Lower lobe of right lung (tissue), 2 donors: ENCODE measurements at regions not wholly inside any gene's neighbourhood (a gene's known extent, or its start where the extent isn't known, plus 50 kb on each side); places are given as distances from the start of the nearest gene placed in this dataset.
"Not testable (repeated sequence)": the region's sequence is repeated elsewhere in the genome, so short reads cannot be mapped to it uniquely, and the experiment has no call there.

Experiments
- ATAC-seq, 2 donors: fragments of 200-7000 bp; cut with Tn5 transposase; one replicate each; pipeline ENCODE4 v1.9.1; 2020 to 2022; ENCODE audit warnings: mild to moderate bottlenecking in 2 of 2, moderate library complexity in 2 of 2
- DNase-seq: peaks from one replicate; pipeline ENCODE4 v3.0.0-alpha.2; 2020
- H3K27ac ChIP-seq: fragments of 200-600 bp; one replicate; pipeline ENCODE4 v1.8.0; 2022
- H3K27me3 ChIP-seq: fragments of 200-600 bp; one replicate; pipeline ENCODE4 v1.8.0; 2022; ENCODE audit warnings: low read depth
- H3K36me3 ChIP-seq: fragments of 200-600 bp; one replicate; pipeline ENCODE4 v1.8.0; 2022; ENCODE audit warnings: mild to moderate bottlenecking
- H3K4me1 ChIP-seq: fragments of 200-600 bp; one replicate; pipeline ENCODE4 v1.8.0; 2022
- H3K4me3 ChIP-seq: fragments of 200-600 bp; one replicate; pipeline ENCODE4 v1.8.0; 2022; ENCODE audit warnings: mild to moderate bottlenecking
- H3K9me3 ChIP-seq: fragments of 200-600 bp; one replicate; pipeline ENCODE4 v1.8.0; 2022
- intact Hi-C: fragments of 100-400 bp; cut with DNase I; formaldehyde crosslinking; loops from one replicate; pipeline ENCODE4 v1.11.0; 2022
- TF ChIP-seq, protein P1 (sequence below): fragments of 200-600 bp; IDR thresholded peaks from one replicate; pipeline ENCODE4 v1.8.0; 2022; ENCODE audit warnings: antibody characterized with exemption, mild to moderate bottlenecking
- donor health status: DM: no; HTN: yes; CAD: no; lungs with severe emphysema.

DNA sequence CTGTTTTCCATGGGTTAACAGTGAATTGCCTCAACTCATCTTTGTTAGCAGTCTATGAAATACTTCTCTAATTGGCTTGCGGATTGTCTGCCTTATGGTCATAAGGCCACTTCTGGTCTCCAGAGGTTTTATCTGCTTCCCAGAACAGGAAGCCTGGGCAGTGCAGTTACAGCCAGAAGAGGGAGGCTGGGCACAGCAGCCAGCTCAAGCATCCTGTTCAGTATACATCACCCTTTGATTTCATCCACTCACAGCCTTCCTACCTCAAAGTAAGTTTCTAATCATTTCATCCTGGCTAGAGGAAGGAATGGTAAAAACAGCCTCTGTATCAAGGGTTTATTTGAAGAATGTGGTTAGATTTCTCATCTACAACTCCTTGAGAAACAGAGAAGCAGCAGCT is 311.5 kb upstream of the DEPDC1 start:
- Histone ChIP-seq H3K27ac (no peak overlapping the region), H3K27me3 (no peaks in the 10 kb centered on the region), H3K9me3 (no peaks in the 10 kb centered on the region), H3K36me3 (no peaks in the 10 kb centered on the region), H3K4me3 (no peak overlapping the region), H3K4me1 (no peaks in the 10 kb centered on the region)
- intact Hi-C loops: no loop called here
- DNase-seq (no peak), ATAC-seq (no peak)
- TF ChIP-seq, protein P1, sequence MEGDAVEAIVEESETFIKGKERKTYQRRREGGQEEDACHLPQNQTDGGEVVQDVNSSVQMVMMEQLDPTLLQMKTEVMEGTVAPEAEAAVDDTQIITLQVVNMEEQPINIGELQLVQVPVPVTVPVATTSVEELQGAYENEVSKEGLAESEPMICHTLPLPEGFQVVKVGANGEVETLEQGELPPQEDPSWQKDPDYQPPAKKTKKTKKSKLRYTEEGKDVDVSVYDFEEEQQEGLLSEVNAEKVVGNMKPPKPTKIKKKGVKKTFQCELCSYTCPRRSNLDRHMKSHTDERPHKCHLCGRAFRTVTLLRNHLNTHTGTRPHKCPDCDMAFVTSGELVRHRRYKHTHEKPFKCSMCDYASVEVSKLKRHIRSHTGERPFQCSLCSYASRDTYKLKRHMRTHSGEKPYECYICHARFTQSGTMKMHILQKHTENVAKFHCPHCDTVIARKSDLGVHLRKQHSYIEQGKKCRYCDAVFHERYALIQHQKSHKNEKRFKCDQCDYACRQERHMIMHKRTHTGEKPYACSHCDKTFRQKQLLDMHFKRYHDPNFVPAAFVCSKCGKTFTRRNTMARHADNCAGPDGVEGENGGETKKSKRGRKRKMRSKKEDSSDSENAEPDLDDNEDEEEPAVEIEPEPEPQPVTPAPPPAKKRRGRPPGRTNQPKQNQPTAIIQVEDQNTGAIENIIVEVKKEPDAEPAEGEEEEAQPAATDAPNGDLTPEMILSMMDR: no peak

DNA sequence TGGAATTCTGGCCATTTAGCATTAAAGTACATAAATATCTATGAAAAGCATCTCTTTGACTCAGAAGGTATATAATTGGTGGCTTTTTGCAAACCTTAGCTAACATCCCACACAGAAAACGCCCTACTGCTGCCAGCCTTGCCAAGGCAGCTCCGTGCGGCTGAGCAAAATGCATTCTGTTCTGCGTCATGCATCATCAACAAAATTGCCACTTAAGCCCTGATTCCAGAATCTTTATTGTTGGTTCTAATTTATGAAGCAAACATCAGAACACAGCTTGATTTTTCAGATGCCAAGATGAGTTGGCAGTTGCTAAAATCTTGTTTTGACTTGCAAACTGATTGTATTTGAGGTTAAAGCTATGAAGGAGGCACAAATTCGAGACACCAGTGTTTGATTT is 314.9 kb upstream of the DEPDC1 start:
- DNase-seq: no peak
- no peak for ATAC-seq
- no peak overlapping the region for H3K27ac ChIP-seq
- H3K36me3 ChIP-seq: no peaks in the 10 kb centered on the region
- intact Hi-C loops: no loop called here
- no peaks in the 10 kb centered on the region for H3K9me3 ChIP-seq
- H3K4me3 ChIP-seq: no peak overlapping the region
- TF ChIP-seq, protein P1: no peak
- H3K4me1 ChIP-seq: no peaks in the 10 kb centered on the region
- H3K27me3 ChIP-seq: no peaks in the 10 kb centered on the region

DNA sequence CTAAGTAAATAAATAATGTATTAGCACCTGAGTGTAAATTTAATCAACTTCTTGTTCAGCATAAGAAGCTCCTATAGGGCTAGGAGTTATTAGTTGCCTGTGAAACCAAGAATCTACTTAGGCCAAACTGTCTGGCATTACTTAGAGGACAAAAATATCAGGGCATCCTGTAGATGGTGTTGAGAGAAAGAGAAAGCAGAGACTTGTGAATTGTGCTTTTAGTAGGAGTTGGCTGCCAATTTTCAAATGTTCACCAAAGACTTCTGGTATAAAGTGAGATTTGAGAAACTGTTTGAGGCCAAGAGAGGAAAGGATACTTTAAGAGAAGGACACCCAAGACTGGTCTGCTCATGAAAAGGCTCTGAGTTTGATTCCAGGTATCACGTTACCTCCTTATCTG is 315.5 kb upstream of the DEPDC1 start:
- DNase-seq: no peak
- ATAC-seq: no peak

DNA sequence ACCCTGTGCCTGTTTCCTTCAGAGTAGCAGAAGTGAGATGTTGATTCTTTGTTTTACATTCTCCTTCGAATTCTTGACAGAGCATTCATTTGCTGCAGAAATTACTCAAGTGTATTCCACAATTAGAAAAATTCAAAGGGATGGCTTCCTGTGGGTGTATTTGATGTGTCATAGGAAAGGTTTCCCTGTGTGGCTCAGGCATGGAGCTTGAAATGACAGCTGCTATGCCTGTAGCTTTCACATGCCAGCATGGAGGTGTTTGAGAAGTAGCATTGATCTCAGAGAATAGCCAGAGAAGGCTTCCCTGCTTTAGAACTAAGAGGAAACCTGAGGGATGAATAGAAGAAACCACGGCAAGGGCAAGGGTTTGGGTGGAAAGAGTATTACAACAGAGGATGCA is 317.2 kb upstream of the DEPDC1 start:
- DNase-seq (no peak), ATAC-seq (no peak)
- Histone ChIP-seq H3K36me3 (no peaks in the 10 kb centered on the region), H3K27ac (no peak overlapping the region), H3K9me3 (no peaks in the 10 kb centered on the region), H3K4me1 (no peaks in the 10 kb centered on the region), H3K4me3 (no peak overlapping the region), H3K27me3 (no peaks in the 10 kb centered on the region)
- intact Hi-C loops: no loop called here
- TF ChIP-seq, protein P1: no peak

More for the DNA sequence above, 315.5 kb upstream of the DEPDC1 start:
- no peak overlapping the region for H3K4me3 ChIP-seq
- H3K27me3 ChIP-seq: no peaks in the 10 kb centered on the region
- H3K36me3 ChIP-seq: no peaks in the 10 kb centered on the region
- no peaks in the 10 kb centered on the region for H3K9me3 ChIP-seq
- TF ChIP-seq, protein P1: no peak
- no peak overlapping the region for H3K27ac ChIP-seq
- intact Hi-C loops: no loop called here
- H3K4me1 ChIP-seq: no peaks in the 10 kb centered on the region

DNA sequence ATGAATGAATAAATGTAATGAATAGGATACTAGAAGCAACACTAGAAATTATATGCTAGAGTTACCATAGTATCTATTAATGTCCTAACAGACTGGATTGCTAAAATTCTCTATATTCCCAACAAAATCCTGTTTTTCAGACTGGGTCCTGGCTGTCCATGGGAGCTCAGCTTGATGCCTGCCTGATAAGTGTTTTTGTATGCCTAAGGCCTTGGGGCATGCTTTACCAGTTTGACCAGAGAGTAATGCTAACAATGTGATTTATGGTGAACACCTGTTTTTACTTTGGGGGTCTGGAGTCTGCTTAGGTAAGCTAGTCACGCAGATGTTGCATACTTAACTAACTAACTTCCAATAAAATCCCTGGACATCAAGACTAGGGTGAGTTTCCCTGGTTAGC is 318.8 kb upstream of the DEPDC1 start:
- H3K36me3 ChIP-seq: no peaks in the 10 kb centered on the region
- no peaks in the 10 kb centered on the region for H3K9me3 ChIP-seq
- TF ChIP-seq, protein P1: no peak
- intact Hi-C loops: no loop called here
- ATAC-seq (no peak), DNase-seq (no peak)
- H3K27me3 ChIP-seq: no peaks in the 10 kb centered on the region
- H3K4me3 ChIP-seq: no peak overlapping the region
- H3K4me1 ChIP-seq: no peaks in the 10 kb centered on the region
- no peak overlapping the region for H3K27ac ChIP-seq

DNA sequence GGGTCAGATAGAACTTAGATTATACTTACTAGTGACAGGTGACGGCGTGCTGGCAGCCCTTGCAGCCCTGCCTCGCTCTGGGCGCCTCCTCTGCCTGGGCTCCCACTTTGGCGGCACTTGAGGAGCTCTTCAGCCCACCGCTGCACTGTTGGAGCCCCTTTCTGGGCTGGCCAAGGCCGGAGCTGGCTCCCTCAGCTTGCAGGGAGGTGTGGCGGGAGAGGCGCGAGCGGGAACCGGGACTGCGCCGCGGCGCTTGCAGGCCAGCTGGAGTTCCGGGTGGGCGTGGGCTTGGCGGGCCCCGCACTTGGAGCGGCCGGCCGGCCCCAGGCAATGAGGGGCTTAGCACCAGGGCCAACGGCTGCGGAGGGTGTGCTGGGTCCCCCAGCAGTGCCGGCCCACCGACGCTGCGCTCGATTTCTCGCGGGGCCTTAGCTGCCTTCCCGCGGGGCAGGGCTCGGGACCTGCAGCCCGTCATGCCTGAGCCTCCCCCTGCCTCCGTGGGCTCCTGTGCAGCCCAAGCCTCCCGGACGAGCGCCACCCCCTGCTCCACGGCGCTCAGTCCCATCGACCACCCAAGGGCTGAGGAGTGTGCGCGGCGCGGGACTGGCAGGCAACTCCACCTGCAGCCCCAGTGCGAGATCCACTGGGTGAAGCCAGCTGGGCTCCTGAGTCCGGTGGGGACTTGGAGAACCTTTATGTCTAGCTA is 320.8 kb upstream of the DEPDC1 start:
- H3K27ac ChIP-seq, DNase-seq, H3K9me3 ChIP-seq, H3K27me3 ChIP-seq, H3K4me1 ChIP-seq, H3K4me3 ChIP-seq, ATAC-seq, intact Hi-C loops, H3K36me3 ChIP-seq: not testable (repeated sequence)
